Fibroblast of villous mesenchyme (primary cell): ENCODE measurements at regions not wholly inside any gene's neighbourhood (a gene's known extent, or its start where the extent isn't known, plus 50 kb on each side); places are given as distances from the start of the nearest gene placed in this dataset.

Experiments used
- DNase-seq: peaks from one replicate; pipeline ENCODE4 v3.0.0-alpha.2; 2010; ENCODE audit warnings: low read depth
- H3K4me3 ChIP-seq: 2 replicates; pipeline ENCODE4 v1.5.1; 2011; ENCODE audit warnings: low read depth, mild to moderate bottlenecking, low read length
- CTCF ChIP-seq: IDR thresholded peaks from 2 replicates; pipeline ENCODE4 v1.5.1; 2012; ENCODE audit warnings: low read depth, mild to moderate bottlenecking, low read length; ENCODE audit not compliant: insufficient read depth

- DNase-seq, result no peak
- H3K4me3 ChIP-seq, result no peak overlapping the region
- TF ChIP-seq CTCF, result no peak
Observed at GRCh38 chr3:104687362-104687761, 679.3 kb upstream of the ALCAM start.

GRCh38 chr3:104696470-104696869, 670.2 kb upstream of the ALCAM start:
- no peak for TF ChIP-seq CTCF
- H3K4me3 ChIP-seq, result no peak overlapping the region
- DNase-seq, result no peak

GRCh38 chr3:104711406-104711805, 655.3 kb upstream of the ALCAM start:
- H3K4me3 ChIP-seq, result no peak overlapping the region
- no peak for TF ChIP-seq CTCF
- DNase-seq, result no peak

- TF ChIP-seq CTCF, result no peak
- no peak overlapping the region for H3K4me3 ChIP-seq
- no peak for DNase-seq
Observed at GRCh38 chr3:104715972-104716371, 650.7 kb upstream of the ALCAM start.

- peak; percentile 45 for DNase-seq
- no peak overlapping the region for H3K4me3 ChIP-seq
- TF ChIP-seq CTCF, result no peak
Observed at GRCh38 chr3:104717828-104718196, 648.9 kb upstream of the ALCAM start.

- TF ChIP-seq CTCF, result no peak
- H3K4me3 ChIP-seq, result no peak overlapping the region
- no peak for DNase-seq
Observed at GRCh38 chr3:104723000-104723399, 643.7 kb upstream of the ALCAM start.

GRCh38 chr3:104731074-104731473, 635.6 kb upstream of the ALCAM start:
- no peak for DNase-seq
- TF ChIP-seq CTCF, result no peak
- H3K4me3 ChIP-seq, result no peak overlapping the region
